HCT116 (cell line): ENCODE measurements at regions not wholly inside any gene's neighbourhood (a gene's known extent, or its start where the extent isn't known, plus 50 kb on each side); places are given as distances from the start of the nearest gene placed in this dataset.

Experiments used
- ATF3 ChIP-seq: IDR thresholded peaks from 2 replicates; pipeline ENCODE4 v1.6.1; 2012
- CBX3 ChIP-seq: IDR thresholded peaks from 2 replicates; pipeline ENCODE4 v1.6.1; 2012; ENCODE audit warnings: low read depth
- EZH2phosphoT487 ChIP-seq: fragments of 200-600 bp; IDR thresholded peaks from 2 replicates; pipeline ENCODE4 v1.6.1; 2018; ENCODE audit warnings: antibody characterized with exemption, borderline replicate concordance
- FOSL1 ChIP-seq: IDR thresholded peaks from 2 replicates; pipeline ENCODE4 v1.6.1; 2012; ENCODE audit warnings: low read depth
- POLR2A ChIP-seq: IDR thresholded peaks from 2 replicates; pipeline ENCODE4 v1.7.0; 2011; ENCODE audit warnings: borderline replicate concordance; ENCODE audit not compliant: insufficient read depth, insufficient read length; ENCODE audit errors: extremely low read depth
- RAD21 ChIP-seq: IDR thresholded peaks from 2 replicates; pipeline ENCODE4 v1.6.1; 2012; ENCODE audit warnings: low read depth, mild to moderate bottlenecking
- SIN3A ChIP-seq: IDR thresholded peaks from 2 replicates; pipeline ENCODE4 v1.6.1; 2012; ENCODE audit warnings: low read depth
- YY1 ChIP-seq: IDR thresholded peaks from 2 replicates; pipeline ENCODE4 v1.6.1; 2011; ENCODE audit warnings: low read length, low read depth, moderate library complexity, mild to moderate bottlenecking; ENCODE audit not compliant: insufficient replicate concordance; ENCODE audit errors: extremely low read depth
- TF ChIP-seq, protein P1 (sequence below), 3 experiments: fragments of 200-600 bp in 1 of 3; sonication (generic) in 1 of 3; IDR thresholded peaks in 2 of 3; conservative IDR thresholded peaks in 1 of 3; 2 replicates each; pipeline ENCODE4 v1.5.1; 2012 to 2017; ENCODE audit warnings: low read depth in 2 of 3, low read length in 2 of 3, antibody characterized with exemption in 1 of 3, borderline replicate concordance in 1 of 3, control low read depth in 1 of 3, mild to moderate bottlenecking in 1 of 3, mixed read lengths in 1 of 3, mixed run types in 1 of 3, moderate library complexity in 1 of 3; ENCODE audit not compliant: insufficient read depth in 1 of 3

GRCh38 chr4:157689476-157689875, 468.9 kb downstream of the GRIA2 start:
- TF ChIP-seq, protein P1, sequence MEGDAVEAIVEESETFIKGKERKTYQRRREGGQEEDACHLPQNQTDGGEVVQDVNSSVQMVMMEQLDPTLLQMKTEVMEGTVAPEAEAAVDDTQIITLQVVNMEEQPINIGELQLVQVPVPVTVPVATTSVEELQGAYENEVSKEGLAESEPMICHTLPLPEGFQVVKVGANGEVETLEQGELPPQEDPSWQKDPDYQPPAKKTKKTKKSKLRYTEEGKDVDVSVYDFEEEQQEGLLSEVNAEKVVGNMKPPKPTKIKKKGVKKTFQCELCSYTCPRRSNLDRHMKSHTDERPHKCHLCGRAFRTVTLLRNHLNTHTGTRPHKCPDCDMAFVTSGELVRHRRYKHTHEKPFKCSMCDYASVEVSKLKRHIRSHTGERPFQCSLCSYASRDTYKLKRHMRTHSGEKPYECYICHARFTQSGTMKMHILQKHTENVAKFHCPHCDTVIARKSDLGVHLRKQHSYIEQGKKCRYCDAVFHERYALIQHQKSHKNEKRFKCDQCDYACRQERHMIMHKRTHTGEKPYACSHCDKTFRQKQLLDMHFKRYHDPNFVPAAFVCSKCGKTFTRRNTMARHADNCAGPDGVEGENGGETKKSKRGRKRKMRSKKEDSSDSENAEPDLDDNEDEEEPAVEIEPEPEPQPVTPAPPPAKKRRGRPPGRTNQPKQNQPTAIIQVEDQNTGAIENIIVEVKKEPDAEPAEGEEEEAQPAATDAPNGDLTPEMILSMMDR (IDR thresholded peaks at IDR 0.05 in 2 of 3, conservative IDR thresholded peaks at IDR 0.05 in 1 of 3; ENCODE audit: borderline replicate concordance in 1 of 3, insufficient read depth in 1 of 3, low read depth in 2 of 3, low read length in 2 of 3) = no peak
- no peak for TF ChIP-seq RAD21
- no peak for TF ChIP-seq SIN3A
- TF ChIP-seq ATF3 = no peak
- TF ChIP-seq CBX3 = no peak
- no peak for TF ChIP-seq POLR2A
- TF ChIP-seq YY1 = no peak
- TF ChIP-seq FOSL1 = no peak
- no peak for TF ChIP-seq EZH2phosphoT487
